ENCODE measurements at regions not wholly inside any gene's neighbourhood (a gene's known extent, or its start where the extent isn't known, plus 50 kb on each side); places are given as distances from the start of the nearest gene placed in this dataset.
"Not testable (repeated sequence)": the region's sequence is repeated elsewhere in the genome, so short reads cannot be mapped to it uniquely, and the experiment has no call there.

- no peak for DNase-seq
Measured at GRCh38 chr2:173468266-173468793, 113.7 kb downstream of the CDCA7 start.

GRCh38 chr2:173472112-173472511 lies 117.4 kb downstream of the CDCA7 start:
- no peak for DNase-seq

GRCh38 chr2:173483137-173483536 lies 128.5 kb downstream of the CDCA7 start:
- DNase-seq: no peak

- peak in 1 of 2 experiments; percentile 97 for DNase-seq
Measured at GRCh38 chr2:173488861-173489260, 134.2 kb downstream of the CDCA7 start.

GRCh38 chr2:173491418-173491817 lies 136.7 kb downstream of the CDCA7 start:
- DNase-seq: no peak

GRCh38 chr2:173493874-173494273 lies 139.2 kb downstream of the CDCA7 start:
- DNase-seq: no peak

GRCh38 chr2:173496746-173497145 lies 142.1 kb downstream of the CDCA7 start:
- DNase-seq: no peak

- DNase-seq: no peak
Measured at GRCh38 chr2:173500953-173501352, 146.3 kb downstream of the CDCA7 start.

GRCh38 chr2:173502296-173502695 lies 147.6 kb downstream of the CDCA7 start:
- no peak for DNase-seq

GRCh38 chr2:173511357-173511756 lies 156.7 kb downstream of the CDCA7 start:
- DNase-seq: peak in 1 of 2 experiments; percentile 55

GRCh38 chr2:173511942-173512341 lies 157.3 kb downstream of the CDCA7 start:
- DNase-seq: no peak

GRCh38 chr2:173513107-173513727 lies 158.5 kb downstream of the CDCA7 start:
- no peak for DNase-seq

GRCh38 chr2:173520918-173521317 lies 166.2 kb downstream of the CDCA7 start:
- DNase-seq: peak in 1 of 2 experiments; percentile 19

GRCh38 chr2:173521450-173522192 lies 166.9 kb downstream of the CDCA7 start:
- DNase-seq: peak in 1 of 2 experiments; percentile 34

GRCh38 chr2:173523497-173523896 lies 168.8 kb downstream of the CDCA7 start:
- DNase-seq: no peak

- no peak for DNase-seq
Measured at GRCh38 chr2:173524256-173524955, 169.7 kb downstream of the CDCA7 start.

GRCh38 chr2:173532732-173533531 lies 178.3 kb downstream of the CDCA7 start:
- DNase-seq: not testable (repeated sequence)

- no peak for DNase-seq
Measured at GRCh38 chr2:173537694-173538093, 183.0 kb downstream of the CDCA7 start.

GRCh38 chr2:173539615-173540014 lies 184.9 kb downstream of the CDCA7 start:
- DNase-seq: no peak

- DNase-seq: no peak
Measured at GRCh38 chr2:173544641-173545363, 190.1 kb downstream of the CDCA7 start.

GRCh38 chr2:173545364-173545763 lies 190.7 kb downstream of the CDCA7 start:
- no peak for DNase-seq

GRCh38 chr2:173547499-173547898 lies 192.8 kb downstream of the CDCA7 start:
- DNase-seq: no peak

All from NCI-H2081 (cell line).